GM06990 (cell line): ENCODE measurements at regions not wholly inside any gene's neighbourhood (a gene's known extent, or its start where the extent isn't known, plus 50 kb on each side); places are given as distances from the start of the nearest gene placed in this dataset.
"Not testable (repeated sequence)": the region's sequence is repeated elsewhere in the genome, so short reads cannot be mapped to it uniquely, and the experiment has no call there.

Experiments
- DNase-seq: peaks from one replicate; pipeline ENCODE4 v3.0.0-alpha.2; 2011; ENCODE audit not compliant: insufficient read length; ENCODE audit errors: extremely low read depth
- H3K27me3 ChIP-seq: replicated peaks from 2 replicates; pipeline ENCODE4 v1.6.0; 2011; ENCODE audit warnings: low read length; ENCODE audit not compliant: control insufficient read depth, insufficient read depth
- H3K36me3 ChIP-seq: 2 replicates; pipeline ENCODE4 v1.5.1; 2011; ENCODE audit warnings: low read length; ENCODE audit not compliant: control insufficient read depth, insufficient read depth
- H3K4me3 ChIP-seq: replicated peaks from 2 replicates; pipeline ENCODE4 v1.5.1; 2011; ENCODE audit warnings: low read depth, mild to moderate bottlenecking, control low read depth, low read length
- TF ChIP-seq, protein P1 (sequence below): IDR thresholded peaks from 2 replicates; pipeline ENCODE4 v1.5.1; 2011; ENCODE audit warnings: low read length, control low read depth, mild to moderate bottlenecking, inconsistent platforms; ENCODE audit not compliant: insufficient read depth, poor library complexity, severe bottlenecking

DNA sequence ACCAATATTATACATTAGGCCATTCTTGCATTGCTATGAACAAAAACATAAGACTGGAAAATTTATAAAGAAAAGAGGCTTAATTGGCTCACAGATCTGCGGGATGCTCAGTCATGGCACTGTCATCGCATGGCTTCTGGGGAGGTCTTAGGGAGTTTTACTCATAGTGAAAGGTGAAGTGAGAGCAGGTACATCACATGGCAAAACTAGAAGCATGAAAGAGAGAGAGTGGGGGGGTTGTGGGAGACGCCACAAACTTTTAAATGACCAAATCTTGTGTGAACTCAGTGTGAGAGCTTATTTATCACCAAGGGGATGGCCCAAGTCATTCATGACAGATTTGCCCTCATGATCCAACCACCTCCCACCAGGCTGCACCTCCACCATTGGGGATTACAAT, 398.3 kb upstream of the EDIL3 start:
- no peaks in the 10 kb centered on the region for H3K27me3 ChIP-seq
- H3K4me3 ChIP-seq = no peak overlapping the region
- DNase-seq = no peak
- no peaks in the 10 kb centered on the region for H3K36me3 ChIP-seq
- TF ChIP-seq, protein P1, sequence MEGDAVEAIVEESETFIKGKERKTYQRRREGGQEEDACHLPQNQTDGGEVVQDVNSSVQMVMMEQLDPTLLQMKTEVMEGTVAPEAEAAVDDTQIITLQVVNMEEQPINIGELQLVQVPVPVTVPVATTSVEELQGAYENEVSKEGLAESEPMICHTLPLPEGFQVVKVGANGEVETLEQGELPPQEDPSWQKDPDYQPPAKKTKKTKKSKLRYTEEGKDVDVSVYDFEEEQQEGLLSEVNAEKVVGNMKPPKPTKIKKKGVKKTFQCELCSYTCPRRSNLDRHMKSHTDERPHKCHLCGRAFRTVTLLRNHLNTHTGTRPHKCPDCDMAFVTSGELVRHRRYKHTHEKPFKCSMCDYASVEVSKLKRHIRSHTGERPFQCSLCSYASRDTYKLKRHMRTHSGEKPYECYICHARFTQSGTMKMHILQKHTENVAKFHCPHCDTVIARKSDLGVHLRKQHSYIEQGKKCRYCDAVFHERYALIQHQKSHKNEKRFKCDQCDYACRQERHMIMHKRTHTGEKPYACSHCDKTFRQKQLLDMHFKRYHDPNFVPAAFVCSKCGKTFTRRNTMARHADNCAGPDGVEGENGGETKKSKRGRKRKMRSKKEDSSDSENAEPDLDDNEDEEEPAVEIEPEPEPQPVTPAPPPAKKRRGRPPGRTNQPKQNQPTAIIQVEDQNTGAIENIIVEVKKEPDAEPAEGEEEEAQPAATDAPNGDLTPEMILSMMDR = no peak

GRCh38 chr5:84779186-84779585, 394.5 kb upstream of the EDIL3 start:
- TF ChIP-seq, protein P1 = no peak
- DNase-seq = no peak
- no peaks in the 10 kb centered on the region for H3K27me3 ChIP-seq
- H3K36me3 ChIP-seq = no peaks in the 10 kb centered on the region
- H3K4me3 ChIP-seq = no peak overlapping the region

DNA sequence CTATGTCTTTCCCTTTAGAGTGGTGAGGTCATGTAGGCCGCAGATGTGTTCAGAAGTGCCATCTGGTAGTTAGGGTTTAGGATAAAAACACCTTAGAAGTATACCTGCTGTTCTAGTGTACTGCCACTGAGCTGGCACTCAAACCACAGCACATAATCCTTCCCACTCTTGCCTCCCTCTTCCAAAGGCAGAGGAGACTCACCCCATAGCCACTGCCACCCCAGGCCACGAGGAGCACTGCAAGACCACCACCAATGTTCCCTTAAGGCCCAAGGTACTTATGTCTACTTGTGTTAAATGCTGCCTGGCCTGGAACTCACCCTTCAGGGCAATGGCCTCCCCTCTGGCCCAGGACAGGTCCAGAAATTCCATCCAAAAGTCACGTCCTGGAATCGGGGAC, 379.5 kb upstream of the EDIL3 start:
- no peak for DNase-seq
- TF ChIP-seq, protein P1 = no peak
- Histone ChIP-seq H3K4me3 (no peak overlapping the region), H3K36me3 (no peaks in the 10 kb centered on the region), H3K27me3 (no peaks in the 10 kb centered on the region)

DNA sequence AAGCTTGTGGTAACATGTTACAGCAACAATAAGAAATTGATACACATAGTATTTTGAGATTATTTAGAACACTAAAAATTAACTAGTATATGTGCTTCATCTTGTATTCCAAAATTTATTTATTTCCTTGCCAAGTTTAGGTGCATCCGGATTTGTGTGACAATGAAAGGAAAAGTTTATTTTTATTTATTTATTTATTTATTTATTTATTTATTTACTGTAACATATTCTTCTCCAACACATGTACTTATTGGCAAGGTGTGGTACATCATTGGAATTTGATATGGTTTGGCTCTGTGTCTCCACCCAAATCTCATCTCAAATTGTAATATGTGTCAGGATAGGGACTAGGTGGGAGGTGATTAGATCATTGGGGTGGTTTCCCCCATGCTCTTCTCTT, 373.3 kb upstream of the EDIL3 start:
- TF ChIP-seq, protein P1 = no peak
- Histone ChIP-seq H3K27me3 (no peaks in the 10 kb centered on the region), H3K36me3 (no peaks in the 10 kb centered on the region), H3K4me3 (no peak overlapping the region)
- no peak for DNase-seq

- TF ChIP-seq, protein P1 = no peak
- H3K36me3 ChIP-seq = no peaks in the 10 kb centered on the region
- no peaks in the 10 kb centered on the region for H3K27me3 ChIP-seq
- no peak overlapping the region for H3K4me3 ChIP-seq
- no peak for DNase-seq
Observed at GRCh38 chr5:84752780-84753179, 368.1 kb upstream of the EDIL3 start.

DNA sequence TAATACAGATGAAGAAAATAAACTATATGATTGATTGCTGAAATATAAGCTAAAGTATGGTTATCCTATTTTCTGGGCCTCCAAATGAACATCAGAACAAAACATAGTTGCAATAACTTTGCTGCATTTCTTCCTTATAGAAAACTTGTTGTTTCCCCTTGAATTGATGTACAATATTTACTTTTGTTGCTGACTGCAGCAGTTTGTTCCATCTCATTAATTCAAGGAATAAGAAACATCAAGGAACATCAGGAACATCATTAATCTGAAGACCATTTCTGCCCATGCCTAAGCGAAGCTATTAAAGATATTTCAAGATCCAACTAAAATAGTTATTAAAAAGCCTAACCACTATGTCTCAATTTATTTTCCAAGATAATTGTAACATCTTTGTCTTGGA, 363.6 kb upstream of the EDIL3 start:
- no peaks in the 10 kb centered on the region for H3K27me3 ChIP-seq
- TF ChIP-seq, protein P1 = no peak
- no peak overlapping the region for H3K4me3 ChIP-seq
- DNase-seq = no peak
- no peaks in the 10 kb centered on the region for H3K36me3 ChIP-seq

DNA sequence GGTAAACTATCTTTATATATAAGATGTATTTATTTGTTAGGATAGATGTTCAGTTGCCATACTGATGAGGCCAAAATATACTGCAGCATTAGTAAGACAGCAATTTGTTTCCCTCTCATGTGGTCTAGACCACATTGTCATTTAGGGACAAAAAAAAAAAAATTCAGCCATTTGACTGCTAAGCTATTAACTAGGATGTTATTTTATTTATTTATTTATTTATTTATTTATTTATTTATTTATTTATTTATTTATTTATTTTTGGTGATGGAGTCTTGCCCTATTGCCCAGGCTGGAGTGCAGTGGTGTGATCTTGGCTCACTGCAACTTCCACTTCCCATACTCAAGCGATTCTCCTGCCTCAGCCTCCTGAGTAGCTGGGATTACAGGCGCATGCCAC, 361.6 kb upstream of the EDIL3 start:
- not testable (repeated sequence) for DNase-seq

More for the DNA sequence above, 361.6 kb upstream of the EDIL3 start:
- not testable (repeated sequence) for H3K4me3 ChIP-seq, H3K36me3 ChIP-seq, H3K27me3 ChIP-seq
